GM23338 (cell line): ENCODE measurements at regions not wholly inside any gene's neighbourhood (a gene's known extent, or its start where the extent isn't known, plus 50 kb on each side); places are given as distances from the start of the nearest gene placed in this dataset.

Experiments used
- ATAC-seq: fragments of 200-7000 bp; cut with Tn5 transposase; 3 replicates; pipeline ENCODE4 v1.9.1; 2020
- DNase-seq: peaks from one replicate; pipeline ENCODE4 v3.0.0-alpha.2; 2015; ENCODE audit warnings: low spot score
- H2AFZ ChIP-seq: fragments of 200-600 bp; sonication (generic); 2 replicates; pipeline ENCODE4 v1.8.0; 2016; ENCODE audit warnings: antibody characterized with exemption, mild to moderate bottlenecking, moderate library complexity
- H3F3A ChIP-seq: fragments of 200-600 bp; sonication (generic); replicated peaks from 2 replicates; pipeline ENCODE4 v1.8.0; 2017; ENCODE audit warnings: antibody characterized with exemption, mixed run types, low read depth
- H3K27ac ChIP-seq: fragments of 200-600 bp; sonication (generic); 2 replicates; pipeline ENCODE4 v1.6.1; 2016; ENCODE audit warnings: low read depth
- H3K27me3 ChIP-seq: fragments of 200-600 bp; sonication (generic); 2 replicates; pipeline ENCODE4 v1.8.0; 2016; ENCODE audit warnings: mild to moderate bottlenecking, mixed run types, moderate library complexity; ENCODE audit not compliant: insufficient read depth
- H3K36me3 ChIP-seq: fragments of 200-600 bp; sonication (generic); 2 replicates; pipeline ENCODE4 v1.8.0; 2016; ENCODE audit warnings: mild to moderate bottlenecking; ENCODE audit not compliant: insufficient read depth
- H3K4me1 ChIP-seq: fragments of 200-600 bp; sonication (generic); 2 replicates; pipeline ENCODE4 v1.8.0; 2016; ENCODE audit warnings: mild to moderate bottlenecking, moderate library complexity; ENCODE audit not compliant: insufficient read depth
- H3K4me2 ChIP-seq: fragments of 200-600 bp; sonication (generic); 2 replicates; pipeline ENCODE4 v1.7.1; 2017; ENCODE audit warnings: mixed run types
- H3K4me3 ChIP-seq: fragments of 200-600 bp; sonication (generic); 2 replicates; pipeline ENCODE4 v1.6.1; 2016; ENCODE audit warnings: mixed run types
- H3K79me2 ChIP-seq: fragments of 200-600 bp; sonication (generic); replicated peaks from 2 replicates; pipeline ENCODE4 v1.8.0; 2017; ENCODE audit warnings: mild to moderate bottlenecking; ENCODE audit not compliant: insufficient read depth
- H3K9me2 ChIP-seq: fragments of 200-600 bp; sonication (generic); 2 replicates; pipeline ENCODE4 v1.8.0; 2017; ENCODE audit not compliant: insufficient read depth
- H4K20me1 ChIP-seq: fragments of 200-600 bp; sonication (generic); replicated peaks from 2 replicates; pipeline ENCODE4 v1.8.0; 2017; ENCODE audit warnings: mild to moderate bottlenecking; ENCODE audit not compliant: insufficient read depth
- H3K27ac Mint-ChIP-seq: 2 replicates; pipeline ENCODE4 v1.8.0; 2020; ENCODE audit warnings: inconsistent platforms, mild to moderate bottlenecking, moderate library complexity, mixed read lengths
- H3K27me3 Mint-ChIP-seq: 3 replicates; pipeline ENCODE4 v1.8.0; 2022; ENCODE audit warnings: low read depth, mild to moderate bottlenecking, moderate library complexity, mixed read lengths, inconsistent platforms; ENCODE audit not compliant: insufficient read depth, poor library complexity
- H3K36me3 Mint-ChIP-seq: 3 replicates; pipeline ENCODE4 v1.8.0; 2021; ENCODE audit warnings: low read depth, mild to moderate bottlenecking, inconsistent platforms, moderate library complexity, mixed read lengths
- H3K4me1 Mint-ChIP-seq: 3 replicates; pipeline ENCODE4 v1.8.0; 2020; ENCODE audit warnings: mild to moderate bottlenecking, inconsistent platforms, mixed read lengths
- H3K4me3 Mint-ChIP-seq: 3 replicates; pipeline ENCODE4 v1.8.0; 2021; ENCODE audit warnings: moderate library complexity, mild to moderate bottlenecking, inconsistent platforms, mixed read lengths
- H3K9me3 Mint-ChIP-seq: 3 replicates; pipeline ENCODE4 v1.8.0; 2020; ENCODE audit warnings: moderate library complexity, mild to moderate bottlenecking, inconsistent platforms, mixed read lengths
- EZH2 ChIP-seq: fragments of 200-600 bp; sonication (generic); IDR thresholded peaks from one replicate; pipeline ENCODE4 v1.8.0; 2017; ENCODE audit warnings: antibody characterized with exemption, mild to moderate bottlenecking, low read depth; ENCODE audit not compliant: unreplicated experiment
- EZH2phosphoT487 ChIP-seq: fragments of 200-600 bp; sonication (generic); IDR thresholded peaks from one replicate; pipeline ENCODE4 v1.8.1; 2018; ENCODE audit warnings: antibody characterized with exemption; ENCODE audit not compliant: unreplicated experiment
- NANOG ChIP-seq: IDR thresholded peaks from 2 replicates; pipeline ENCODE4 v1.6.1; 2016; ENCODE audit warnings: antibody characterized with exemption, borderline replicate concordance
- POLR2AphosphoS5 ChIP-seq: IDR thresholded peaks from 2 replicates; pipeline ENCODE4 v1.6.1; 2016; ENCODE audit warnings: antibody characterized with exemption, low read depth
- STAT1 ChIP-seq: IDR thresholded peaks from one replicate; pipeline ENCODE4 v1.6.1; 2016; ENCODE audit warnings: antibody characterized with exemption; ENCODE audit not compliant: unreplicated experiment
- ZNF114 ChIP-seq: fragments of 250-450 bp; sonication (Bioruptor Pico); IDR thresholded peaks from 2 replicates; pipeline ENCODE4 v1.5.0; 2020; ENCODE audit warnings: mild to moderate bottlenecking, moderate library complexity
- ZNF331 ChIP-seq: fragments of 250-450 bp; sonication (Bioruptor Pico); IDR thresholded peaks from 2 replicates; pipeline ENCODE4 v1.5.0; 2020; ENCODE audit warnings: low read depth, mild to moderate bottlenecking, moderate library complexity
- TF ChIP-seq, protein P1 (sequence below): IDR thresholded peaks from 2 replicates; pipeline ENCODE4 v1.6.1; 2016; ENCODE audit warnings: antibody characterized with exemption
- TF ChIP-seq, protein P2 (sequence below): IDR thresholded peaks from one replicate; pipeline ENCODE4 v1.6.1; 2018; ENCODE audit warnings: antibody characterized with exemption; ENCODE audit not compliant: unreplicated experiment
- TF ChIP-seq, protein P3 (sequence below): fragments of 250-450 bp; sonication (Bioruptor Pico); IDR thresholded peaks from 2 replicates; pipeline ENCODE4 v1.5.0; 2020; ENCODE audit warnings: mild to moderate bottlenecking, moderate library complexity

DNA sequence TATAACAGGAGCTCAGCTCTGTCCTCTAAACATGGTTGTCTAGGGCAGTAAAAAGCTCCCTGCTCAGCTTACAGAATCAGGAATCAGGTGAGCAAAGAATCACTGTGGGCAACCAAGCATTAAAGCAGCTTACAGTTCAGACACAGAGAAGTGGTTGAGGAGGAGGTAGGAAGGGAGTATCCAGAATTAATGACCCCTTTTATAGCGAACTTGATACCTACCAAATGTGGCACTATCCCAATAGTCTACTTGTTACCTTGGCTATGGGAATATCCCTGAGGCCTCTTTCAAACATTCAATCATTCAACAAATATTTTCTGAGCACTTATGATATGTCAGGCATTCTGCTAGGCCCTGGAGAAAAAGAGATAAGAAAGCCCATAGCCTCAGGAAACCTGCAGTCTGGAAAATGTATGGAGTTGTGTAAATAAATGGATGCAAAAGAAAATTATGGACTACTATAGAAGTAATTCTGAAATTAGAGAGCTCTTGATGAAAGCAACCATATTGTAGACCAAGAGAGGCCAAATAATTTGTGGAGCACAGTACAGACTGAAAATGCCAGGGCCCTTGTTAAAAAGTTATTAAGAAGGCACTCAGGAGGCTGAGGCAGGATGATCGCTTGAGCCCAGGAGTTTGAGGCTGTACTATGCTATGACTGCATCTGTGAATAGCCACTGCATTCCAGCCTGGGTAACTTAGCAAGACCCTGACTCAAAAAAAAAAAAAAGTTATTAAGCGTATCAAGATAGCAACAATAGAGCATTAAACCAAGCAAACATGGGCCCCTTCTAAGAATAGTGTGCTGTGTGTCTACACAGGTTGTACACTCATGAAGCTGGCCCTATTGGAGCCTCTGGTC is 134.0 kb upstream of the CPSF6 start:
- Histone ChIP-seq H3K9me2 (peaks cover 7% of the 10 kb centered on the region; the same call in 1 of the 2 replicates), H3F3A (no peaks in the 10 kb centered on the region), H3K27ac (no peak overlapping the region), H3K36me3 (no peaks in the 10 kb centered on the region), H3K4me3 (no peak overlapping the region), H2AFZ (0 out of 2 replicates have a peak overlapping the region, but pooled peaks have one; percentile 78), H4K20me1 (no peaks in the 10 kb centered on the region), H3K4me1 (peaks cover 13% of the 10 kb centered on the region; the same call in 1 of the 2 replicates), H3K27me3 (no peaks in the 10 kb centered on the region), H3K79me2 (no peaks in the 10 kb centered on the region), H3K4me2 (no peak overlapping the region)
- DNase-seq (no peak), ATAC-seq (no peak)
- Mint-ChIP-seq H3K4me3 (no peak overlapping the region), H3K4me1 (peaks cover 12% of the 10 kb centered on the region), H3K36me3 (no peaks in the 10 kb centered on the region), H3K9me3 (no peaks in the 10 kb centered on the region), H3K27me3 (peaks cover 1% of the 10 kb centered on the region), H3K27ac (no peak overlapping the region)
- TF ChIP-seq ZNF114 (no peak), STAT1 (no peak), EZH2phosphoT487 (no peak), ZNF331 (no peak), NANOG (no peak), EZH2 (no peak), POLR2AphosphoS5 (no peak)
- TF ChIP-seq, protein P1, sequence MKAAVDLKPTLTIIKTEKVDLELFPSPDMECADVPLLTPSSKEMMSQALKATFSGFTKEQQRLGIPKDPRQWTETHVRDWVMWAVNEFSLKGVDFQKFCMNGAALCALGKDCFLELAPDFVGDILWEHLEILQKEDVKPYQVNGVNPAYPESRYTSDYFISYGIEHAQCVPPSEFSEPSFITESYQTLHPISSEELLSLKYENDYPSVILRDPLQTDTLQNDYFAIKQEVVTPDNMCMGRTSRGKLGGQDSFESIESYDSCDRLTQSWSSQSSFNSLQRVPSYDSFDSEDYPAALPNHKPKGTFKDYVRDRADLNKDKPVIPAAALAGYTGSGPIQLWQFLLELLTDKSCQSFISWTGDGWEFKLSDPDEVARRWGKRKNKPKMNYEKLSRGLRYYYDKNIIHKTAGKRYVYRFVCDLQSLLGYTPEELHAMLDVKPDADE = no peak
- TF ChIP-seq, protein P2, sequence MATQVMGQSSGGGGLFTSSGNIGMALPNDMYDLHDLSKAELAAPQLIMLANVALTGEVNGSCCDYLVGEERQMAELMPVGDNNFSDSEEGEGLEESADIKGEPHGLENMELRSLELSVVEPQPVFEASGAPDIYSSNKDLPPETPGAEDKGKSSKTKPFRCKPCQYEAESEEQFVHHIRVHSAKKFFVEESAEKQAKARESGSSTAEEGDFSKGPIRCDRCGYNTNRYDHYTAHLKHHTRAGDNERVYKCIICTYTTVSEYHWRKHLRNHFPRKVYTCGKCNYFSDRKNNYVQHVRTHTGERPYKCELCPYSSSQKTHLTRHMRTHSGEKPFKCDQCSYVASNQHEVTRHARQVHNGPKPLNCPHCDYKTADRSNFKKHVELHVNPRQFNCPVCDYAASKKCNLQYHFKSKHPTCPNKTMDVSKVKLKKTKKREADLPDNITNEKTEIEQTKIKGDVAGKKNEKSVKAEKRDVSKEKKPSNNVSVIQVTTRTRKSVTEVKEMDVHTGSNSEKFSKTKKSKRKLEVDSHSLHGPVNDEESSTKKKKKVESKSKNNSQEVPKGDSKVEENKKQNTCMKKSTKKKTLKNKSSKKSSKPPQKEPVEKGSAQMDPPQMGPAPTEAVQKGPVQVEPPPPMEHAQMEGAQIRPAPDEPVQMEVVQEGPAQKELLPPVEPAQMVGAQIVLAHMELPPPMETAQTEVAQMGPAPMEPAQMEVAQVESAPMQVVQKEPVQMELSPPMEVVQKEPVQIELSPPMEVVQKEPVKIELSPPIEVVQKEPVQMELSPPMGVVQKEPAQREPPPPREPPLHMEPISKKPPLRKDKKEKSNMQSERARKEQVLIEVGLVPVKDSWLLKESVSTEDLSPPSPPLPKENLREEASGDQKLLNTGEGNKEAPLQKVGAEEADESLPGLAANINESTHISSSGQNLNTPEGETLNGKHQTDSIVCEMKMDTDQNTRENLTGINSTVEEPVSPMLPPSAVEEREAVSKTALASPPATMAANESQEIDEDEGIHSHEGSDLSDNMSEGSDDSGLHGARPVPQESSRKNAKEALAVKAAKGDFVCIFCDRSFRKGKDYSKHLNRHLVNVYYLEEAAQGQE = no peak

DNA sequence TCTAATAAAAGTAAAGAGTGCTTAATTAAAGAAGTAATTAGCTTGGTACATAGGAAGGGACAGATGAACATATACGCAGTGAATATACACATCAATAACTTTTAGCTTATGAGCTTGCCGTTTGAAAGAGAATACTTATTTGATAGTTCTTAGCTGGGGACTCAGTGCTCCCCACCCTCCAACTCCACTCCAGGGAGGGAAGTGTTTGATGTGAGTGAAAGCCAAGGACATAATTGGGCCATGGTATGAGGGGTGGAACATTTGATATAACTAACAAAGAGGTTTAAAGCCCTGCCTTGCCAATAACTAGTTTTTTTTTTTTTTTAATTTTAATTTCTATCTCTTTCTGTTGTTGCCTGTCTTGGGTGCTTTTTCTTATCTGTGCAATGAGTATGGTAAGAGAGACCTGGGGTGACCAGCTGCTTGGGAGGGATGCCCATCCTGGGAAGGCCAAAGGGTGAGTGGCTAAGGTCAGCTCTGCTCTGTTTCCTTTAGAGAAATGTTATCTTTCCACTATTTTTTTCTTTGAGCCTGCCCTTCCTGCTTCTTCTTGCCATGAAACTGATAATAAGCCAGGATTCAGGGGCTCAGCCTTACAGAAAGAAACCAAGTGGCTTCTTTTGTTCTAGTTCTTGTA is 132.8 kb upstream of the CPSF6 start:
- no peaks in the 10 kb centered on the region for H3K27me3 ChIP-seq
- no peak for DNase-seq
- H3K9me2 ChIP-seq = peaks cover 5% of the 10 kb centered on the region; the same call in 1 of the 2 replicates
- no peak overlapping the region for H3K4me2 ChIP-seq
- no peak for ATAC-seq
- H3K36me3 Mint-ChIP-seq = no peaks in the 10 kb centered on the region
- no peaks in the 10 kb centered on the region for H4K20me1 ChIP-seq
- H2AFZ ChIP-seq = no peak overlapping the region
- H3K4me3 ChIP-seq = no peak overlapping the region
- no peak overlapping the region for H3K27ac Mint-ChIP-seq
- no peaks in the 10 kb centered on the region for H3K9me3 Mint-ChIP-seq
- H3K27ac ChIP-seq = no peak overlapping the region
- peaks cover 12% of the 10 kb centered on the region for H3K4me1 Mint-ChIP-seq
- H3K36me3 ChIP-seq = no peaks in the 10 kb centered on the region
- peaks cover 13% of the 10 kb centered on the region; the same call in 1 of the 2 replicates for H3K4me1 ChIP-seq
- H3F3A ChIP-seq = no peaks in the 10 kb centered on the region
- no peaks in the 10 kb centered on the region for H3K27me3 Mint-ChIP-seq
- no peak overlapping the region for H3K4me3 Mint-ChIP-seq
- no peaks in the 10 kb centered on the region for H3K79me2 ChIP-seq
- no peak for TF ChIP-seq EZH2
- TF ChIP-seq, protein P3, sequence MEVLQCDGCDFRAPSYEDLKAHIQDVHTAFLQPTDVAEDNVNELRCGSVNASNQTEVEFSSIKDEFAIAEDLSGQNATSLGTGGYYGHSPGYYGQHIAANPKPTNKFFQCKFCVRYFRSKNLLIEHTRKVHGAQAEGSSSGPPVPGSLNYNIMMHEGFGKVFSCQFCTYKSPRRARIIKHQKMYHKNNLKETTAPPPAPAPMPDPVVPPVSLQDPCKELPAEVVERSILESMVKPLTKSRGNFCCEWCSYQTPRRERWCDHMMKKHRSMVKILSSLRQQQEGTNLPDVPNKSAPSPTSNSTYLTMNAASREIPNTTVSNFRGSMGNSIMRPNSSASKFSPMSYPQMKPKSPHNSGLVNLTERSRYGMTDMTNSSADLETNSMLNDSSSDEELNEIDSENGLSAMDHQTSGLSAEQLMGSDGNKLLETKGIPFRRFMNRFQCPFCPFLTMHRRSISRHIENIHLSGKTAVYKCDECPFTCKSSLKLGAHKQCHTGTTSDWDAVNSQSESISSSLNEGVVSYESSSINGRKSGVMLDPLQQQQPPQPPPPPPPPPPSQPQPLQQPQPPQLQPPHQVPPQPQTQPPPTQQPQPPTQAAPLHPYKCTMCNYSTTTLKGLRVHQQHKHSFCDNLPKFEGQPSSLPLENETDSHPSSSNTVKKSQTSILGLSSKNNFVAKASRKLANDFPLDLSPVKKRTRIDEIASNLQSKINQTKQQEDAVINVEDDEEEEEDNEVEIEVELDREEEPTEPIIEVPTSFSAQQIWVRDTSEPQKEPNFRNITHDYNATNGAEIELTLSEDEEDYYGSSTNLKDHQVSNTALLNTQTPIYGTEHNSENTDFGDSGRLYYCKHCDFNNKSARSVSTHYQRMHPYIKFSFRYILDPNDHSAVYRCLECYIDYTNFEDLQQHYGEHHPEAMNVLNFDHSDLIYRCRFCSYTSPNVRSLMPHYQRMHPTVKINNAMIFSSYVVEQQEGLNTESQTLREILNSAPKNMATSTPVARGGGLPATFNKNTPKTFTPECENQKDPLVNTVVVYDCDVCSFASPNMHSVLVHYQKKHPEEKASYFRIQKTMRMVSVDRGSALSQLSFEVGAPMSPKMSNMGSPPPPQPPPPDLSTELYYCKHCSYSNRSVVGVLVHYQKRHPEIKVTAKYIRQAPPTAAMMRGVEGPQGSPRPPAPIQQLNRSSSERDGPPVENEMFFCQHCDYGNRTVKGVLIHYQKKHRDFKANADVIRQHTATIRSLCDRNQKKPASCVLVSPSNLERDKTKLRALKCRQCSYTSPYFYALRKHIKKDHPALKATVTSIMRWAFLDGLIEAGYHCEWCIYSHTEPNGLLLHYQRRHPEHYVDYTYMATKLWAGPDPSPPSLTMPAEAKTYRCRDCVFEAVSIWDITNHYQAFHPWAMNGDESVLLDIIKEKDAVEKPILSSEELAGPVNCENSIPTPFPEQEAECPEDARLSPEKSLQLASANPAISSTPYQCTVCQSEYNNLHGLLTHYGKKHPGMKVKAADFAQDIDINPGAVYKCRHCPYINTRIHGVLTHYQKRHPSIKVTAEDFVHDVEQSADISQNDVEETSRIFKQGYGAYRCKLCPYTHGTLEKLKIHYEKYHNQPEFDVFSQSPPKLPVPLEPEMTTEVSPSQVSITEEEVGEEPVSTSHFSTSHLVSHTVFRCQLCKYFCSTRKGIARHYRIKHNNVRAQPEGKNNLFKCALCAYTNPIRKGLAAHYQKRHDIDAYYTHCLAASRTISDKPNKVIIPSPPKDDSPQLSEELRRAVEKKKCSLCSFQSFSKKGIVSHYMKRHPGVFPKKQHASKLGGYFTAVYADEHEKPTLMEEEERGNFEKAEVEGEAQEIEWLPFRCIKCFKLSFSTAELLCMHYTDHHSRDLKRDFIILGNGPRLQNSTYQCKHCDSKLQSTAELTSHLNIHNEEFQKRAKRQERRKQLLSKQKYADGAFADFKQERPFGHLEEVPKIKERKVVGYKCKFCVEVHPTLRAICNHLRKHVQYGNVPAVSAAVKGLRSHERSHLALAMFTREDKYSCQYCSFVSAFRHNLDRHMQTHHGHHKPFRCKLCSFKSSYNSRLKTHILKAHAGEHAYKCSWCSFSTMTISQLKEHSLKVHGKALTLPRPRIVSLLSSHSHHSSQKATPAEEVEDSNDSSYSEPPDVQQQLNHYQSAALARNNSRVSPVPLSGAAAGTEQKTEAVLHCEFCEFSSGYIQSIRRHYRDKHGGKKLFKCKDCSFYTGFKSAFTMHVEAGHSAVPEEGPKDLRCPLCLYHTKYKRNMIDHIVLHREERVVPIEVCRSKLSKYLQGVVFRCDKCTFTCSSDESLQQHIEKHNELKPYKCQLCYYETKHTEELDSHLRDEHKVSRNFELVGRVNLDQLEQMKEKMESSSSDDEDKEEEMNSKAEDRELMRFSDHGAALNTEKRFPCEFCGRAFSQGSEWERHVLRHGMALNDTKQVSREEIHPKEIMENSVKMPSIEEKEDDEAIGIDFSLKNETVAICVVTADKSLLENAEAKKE (CRISPR knock-in tag) = no peak
- TF ChIP-seq STAT1 = no peak
- no peak for TF ChIP-seq EZH2phosphoT487
